ENCODE measurements at regions not wholly inside any gene's neighbourhood (a gene's known extent, or its start where the extent isn't known, plus 50 kb on each side); places are given as distances from the start of the nearest gene placed in this dataset.

GRCh38 chr12:67019070-67019469 is 250.1 kb upstream of the CAND1 start:
- Histone ChIP-seq H3K36me3 (ENCODE audit: control insufficient read depth, insufficient read depth, low read length) (no peaks in the 10 kb centered on the region), H3K27me3 (replicated peaks; ENCODE audit: control insufficient read depth, insufficient read depth, low read length) (no peaks in the 10 kb centered on the region), H3K4me3 (replicated peaks; ENCODE audit: low read depth, low read length) (no peak overlapping the region)
- DNase-seq (ENCODE audit: extremely low read depth, insufficient read length), result no peak
- no peak for TF ChIP-seq CTCF (IDR thresholded peaks at IDR 0.05; ENCODE audit: insufficient read depth, low read length, poor library complexity, severe bottlenecking)

GRCh38 chr12:67025543-67026114 is 243.5 kb upstream of the CAND1 start:
- H3K36me3 ChIP-seq (ENCODE audit: control insufficient read depth, insufficient read depth, low read length), result no peaks in the 10 kb centered on the region
- H3K4me3 ChIP-seq (replicated peaks; ENCODE audit: low read depth, low read length), result no peak overlapping the region
- TF ChIP-seq CTCF (IDR thresholded peaks at IDR 0.05; ENCODE audit: insufficient read depth, low read length, poor library complexity, severe bottlenecking), result peak; percentile 78
- no peaks in the 10 kb centered on the region for H3K27me3 ChIP-seq (replicated peaks; ENCODE audit: control insufficient read depth, insufficient read depth, low read length)
- no peak for DNase-seq (ENCODE audit: extremely low read depth, insufficient read length)

GRCh38 chr12:67026487-67027246 is 242.5 kb upstream of the CAND1 start:
- Histone ChIP-seq H3K36me3 (ENCODE audit: control insufficient read depth, insufficient read depth, low read length) (no peaks in the 10 kb centered on the region), H3K27me3 (replicated peaks; ENCODE audit: control insufficient read depth, insufficient read depth, low read length) (no peaks in the 10 kb centered on the region), H3K4me3 (replicated peaks; ENCODE audit: low read depth, low read length) (no peak overlapping the region)
- no peak for DNase-seq (ENCODE audit: extremely low read depth, insufficient read length)
- no peak for TF ChIP-seq CTCF (IDR thresholded peaks at IDR 0.05; ENCODE audit: insufficient read depth, low read length, poor library complexity, severe bottlenecking)

GRCh38 chr12:67028529-67028928 is 240.6 kb upstream of the CAND1 start:
- Histone ChIP-seq H3K36me3 (ENCODE audit: control insufficient read depth, insufficient read depth, low read length) (no peaks in the 10 kb centered on the region), H3K4me3 (replicated peaks; ENCODE audit: low read depth, low read length) (no peak overlapping the region), H3K27me3 (replicated peaks; ENCODE audit: control insufficient read depth, insufficient read depth, low read length) (no peaks in the 10 kb centered on the region)
- TF ChIP-seq CTCF (IDR thresholded peaks at IDR 0.05; ENCODE audit: insufficient read depth, low read length, poor library complexity, severe bottlenecking), result no peak
- no peak for DNase-seq (ENCODE audit: extremely low read depth, insufficient read length)

GRCh38 chr12:67034110-67034879 is 234.9 kb upstream of the CAND1 start:
- no peaks in the 10 kb centered on the region for H3K27me3 ChIP-seq (replicated peaks; ENCODE audit: control insufficient read depth, insufficient read depth, low read length)
- no peak for DNase-seq (ENCODE audit: extremely low read depth, insufficient read length)
- H3K4me3 ChIP-seq (replicated peaks; ENCODE audit: low read depth, low read length), result no peak overlapping the region
- no peaks in the 10 kb centered on the region for H3K36me3 ChIP-seq (ENCODE audit: control insufficient read depth, insufficient read depth, low read length)
- no peak for TF ChIP-seq CTCF (IDR thresholded peaks at IDR 0.05; ENCODE audit: insufficient read depth, low read length, poor library complexity, severe bottlenecking)
